HG03097 (cell line): ENCODE measurements at regions not wholly inside any gene's neighbourhood (a gene's known extent, or its start where the extent isn't known, plus 50 kb on each side); places are given as distances from the start of the nearest gene placed in this dataset.

Experiments used
- ATAC-seq: cut with Tn5 transposase; IDR thresholded peaks from one replicate; pipeline ENCODE4 v1.9.1; 2021; ENCODE audit not compliant: unreplicated experiment, low FRiP score

GRCh38 chr11:45597097-45597496 lies 68.3 kb downstream of the CHST1 start:
- no peak for ATAC-seq

- ATAC-seq = no peak
Observed at GRCh38 chr11:45596571-45596970, 68.9 kb downstream of the CHST1 start.

DNA sequence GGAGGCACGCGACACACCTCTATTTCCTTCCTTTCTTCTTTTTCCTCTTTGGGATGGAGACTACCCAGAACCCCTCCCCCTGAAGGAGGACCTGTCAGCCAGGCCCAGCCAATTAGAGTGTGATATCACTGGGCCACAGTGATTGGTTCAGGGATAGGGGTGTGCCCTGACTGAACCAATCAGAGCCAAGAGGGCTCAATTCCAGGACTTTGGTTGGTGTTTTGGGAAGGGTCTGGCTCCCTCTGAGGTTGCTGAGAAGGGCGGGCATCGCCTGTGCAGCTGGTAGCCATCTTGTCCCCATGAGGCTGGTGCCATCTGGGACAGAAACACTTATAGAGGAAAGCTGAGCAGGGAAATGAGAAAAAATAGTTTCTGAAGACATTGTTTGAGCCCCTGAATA lies 71.4 kb downstream of the CHST1 start:
- ATAC-seq = no peak

- no peak for ATAC-seq
Observed at GRCh38 chr11:45592636-45593035, 72.8 kb downstream of the CHST1 start.

DNA sequence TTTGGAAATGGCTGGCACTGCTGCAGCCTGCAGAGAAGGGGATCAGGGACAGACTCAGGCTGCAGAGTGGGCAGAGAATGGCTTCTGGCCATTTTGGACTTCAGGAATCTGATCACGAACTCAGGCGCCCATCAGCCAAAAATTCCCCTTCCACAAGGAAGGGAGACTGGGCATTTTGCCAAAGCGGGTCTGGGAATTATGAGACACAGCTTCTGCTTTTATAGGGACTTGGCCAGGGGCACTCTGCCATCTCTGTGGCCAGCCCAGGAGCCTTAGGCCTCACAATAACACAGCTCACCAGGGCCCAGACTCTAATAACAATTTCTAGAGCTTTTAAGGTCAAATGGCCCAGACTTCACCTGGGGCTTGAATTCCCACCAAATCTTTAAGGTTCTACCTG lies 74.7 kb downstream of the CHST1 start:
- no peak for ATAC-seq

DNA sequence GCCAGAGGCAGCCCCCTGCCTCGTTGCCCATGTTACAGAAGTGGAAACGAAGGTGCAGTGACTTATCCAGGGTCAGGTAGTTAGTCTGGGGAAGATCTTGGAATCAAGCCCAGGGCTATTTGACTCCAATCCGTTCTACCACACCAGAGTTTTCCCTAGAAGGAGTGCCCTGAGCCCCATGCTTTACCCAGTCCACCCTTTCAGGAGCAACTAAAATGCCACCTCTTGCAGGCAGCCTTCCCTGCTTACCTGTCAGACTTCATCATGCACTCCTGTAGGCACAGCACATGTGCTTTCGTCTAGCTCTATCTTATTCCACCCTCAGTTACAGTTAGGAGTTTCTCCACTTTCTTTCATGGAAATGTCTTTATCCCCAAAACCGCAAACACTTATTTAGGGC lies 80.2 kb downstream of the CHST1 start:
- ATAC-seq = no peak

DNA sequence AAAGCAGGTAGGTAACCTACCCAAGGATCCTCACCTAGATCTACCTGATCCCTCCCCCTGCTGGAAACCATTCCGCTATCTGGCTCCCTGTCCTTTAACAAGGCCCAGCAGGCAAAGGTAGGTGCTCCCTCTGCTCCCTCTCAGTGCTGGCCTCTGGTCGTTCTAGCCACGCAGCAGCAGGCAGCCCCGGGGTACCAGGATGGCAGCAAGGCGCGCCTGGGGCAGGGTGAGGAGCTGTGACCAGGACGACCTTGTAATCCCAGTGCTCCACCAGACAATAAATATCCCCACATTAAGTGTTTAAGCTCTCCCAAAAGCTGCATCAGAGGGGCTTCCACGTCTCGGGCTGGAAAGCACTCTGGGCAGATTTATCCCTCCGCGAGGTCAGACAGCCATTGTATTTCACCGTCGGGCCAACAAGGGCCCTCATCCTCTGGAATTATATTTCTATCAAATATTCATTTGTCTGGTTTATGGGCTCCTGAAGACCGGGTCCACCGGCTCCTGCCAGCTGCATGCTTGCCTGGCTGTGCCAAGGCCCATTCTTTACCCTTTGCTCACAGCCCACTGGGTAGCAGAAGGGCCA lies 81.3 kb downstream of the CHST1 start:
- no peak for ATAC-seq

- no peak for ATAC-seq
Observed at GRCh38 chr11:45580399-45580798, 85.0 kb downstream of the CHST1 start.

DNA sequence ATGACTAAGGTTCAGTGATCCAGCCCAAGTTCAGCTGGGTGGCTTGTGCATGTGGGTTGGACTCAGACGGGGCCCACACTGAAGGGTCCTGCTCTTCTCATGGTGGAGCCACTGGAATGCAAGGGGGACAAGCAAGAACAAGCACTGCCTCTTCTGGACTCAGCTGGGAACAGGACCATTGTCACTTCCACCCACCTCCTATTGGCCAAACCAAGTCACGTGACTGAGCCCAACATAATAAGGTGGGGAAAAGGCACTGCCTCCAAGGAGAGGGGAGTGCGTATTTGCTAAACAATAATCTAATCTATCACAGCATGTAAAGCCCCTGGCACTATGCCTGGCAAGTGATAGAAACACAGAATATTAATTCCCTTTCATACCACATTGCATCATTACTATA lies 87.1 kb downstream of the CHST1 start:
- no peak for ATAC-seq

DNA sequence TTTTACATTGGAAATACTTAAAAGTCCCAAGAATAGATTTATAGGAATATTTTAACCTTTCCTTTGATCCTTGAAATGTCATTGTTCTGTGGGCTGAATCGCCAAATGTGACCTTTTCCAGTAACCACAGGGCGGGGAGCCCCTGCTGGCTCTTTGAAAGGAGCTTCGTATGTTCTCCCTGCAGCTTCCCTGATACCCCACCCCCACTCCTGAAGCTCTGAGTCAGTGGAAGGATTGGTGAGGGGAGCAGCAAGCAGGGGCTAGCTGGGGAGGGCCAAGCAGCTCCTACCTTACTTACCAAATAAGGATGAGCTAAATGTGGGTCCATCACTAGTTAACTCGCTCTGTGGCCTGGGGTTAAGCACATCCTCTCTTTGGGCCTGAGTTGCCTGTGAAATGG lies 87.7 kb downstream of the CHST1 start:
- ATAC-seq = no peak

DNA sequence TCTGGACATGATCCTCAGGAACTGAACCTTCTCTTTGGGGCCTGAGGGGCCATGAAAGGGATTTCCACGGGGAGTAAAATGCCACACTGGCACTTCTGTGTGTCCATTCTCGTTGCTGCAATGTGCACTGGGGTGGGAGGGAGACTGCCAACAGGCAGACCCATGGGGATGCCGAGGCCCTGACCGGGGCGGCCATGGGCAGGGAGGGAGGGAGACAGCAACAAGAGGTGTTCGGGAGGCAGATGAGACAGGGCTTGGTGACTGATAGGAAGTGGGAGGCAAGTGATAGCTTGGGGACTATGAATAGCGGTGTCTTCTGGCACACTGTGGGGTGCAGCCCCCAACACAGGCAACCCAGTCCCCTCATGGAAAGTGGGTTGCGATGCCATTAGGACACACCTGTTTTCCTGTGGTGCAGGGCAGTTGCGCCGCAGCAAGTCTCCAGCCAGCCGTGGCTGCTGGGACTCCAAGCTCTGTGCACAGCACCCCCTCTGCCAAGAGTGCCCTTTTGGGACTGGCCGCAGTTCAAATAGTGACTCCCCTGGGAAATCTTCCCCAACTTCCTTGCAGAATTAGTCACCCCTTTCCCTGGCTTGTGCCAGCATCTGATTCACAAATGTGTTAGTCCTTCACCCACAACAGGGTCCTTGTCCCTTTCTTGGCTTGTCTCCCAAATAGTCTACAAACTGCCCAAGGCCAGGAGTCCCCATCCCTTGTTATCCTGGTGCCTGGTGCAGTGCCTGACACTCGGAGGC lies 88.8 kb downstream of the CHST1 start:
- ATAC-seq = no peak

GRCh38 chr11:45573728-45574127 lies 91.7 kb downstream of the CHST1 start:
- no peak for ATAC-seq

DNA sequence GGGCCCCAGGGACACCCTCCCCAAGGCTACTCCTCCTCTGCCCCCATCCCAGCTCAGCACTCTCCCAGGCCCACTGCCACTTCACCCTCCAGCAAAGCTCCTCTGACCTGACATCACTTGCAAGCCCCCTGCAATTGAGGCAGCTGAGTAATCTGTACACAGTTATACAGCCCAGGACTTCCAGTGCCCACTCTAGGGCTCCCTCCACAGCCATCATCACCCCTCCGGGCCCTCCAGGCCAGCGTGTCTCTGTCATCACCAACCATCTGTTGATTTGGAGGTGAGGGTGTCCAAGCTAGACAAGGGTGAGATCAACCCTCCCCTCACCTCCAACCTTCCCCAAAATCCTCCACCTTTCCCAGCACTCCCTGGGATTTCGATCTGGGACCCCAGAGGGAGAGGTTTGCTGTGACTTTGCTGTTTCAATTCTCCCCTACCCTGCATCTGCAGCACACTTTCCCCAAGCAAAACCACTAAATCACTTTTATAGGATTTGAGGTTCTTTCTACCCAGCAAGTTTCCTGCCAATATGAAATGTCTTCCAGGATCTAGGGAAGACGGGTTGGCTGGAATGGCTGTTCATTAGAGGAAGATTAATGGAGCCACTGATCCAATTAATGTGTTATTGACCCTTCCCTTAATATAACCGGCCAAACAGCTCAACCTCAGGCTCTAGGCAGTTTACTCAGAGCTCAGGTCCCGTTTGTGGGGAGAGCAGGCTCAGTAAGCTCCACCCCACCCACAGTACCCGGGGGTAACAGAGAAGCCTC lies 92.9 kb downstream of the CHST1 start:
- ATAC-seq = no peak

GRCh38 chr11:45569776-45570175 lies 95.6 kb downstream of the CHST1 start:
- no peak for ATAC-seq

- no peak for ATAC-seq
Observed at GRCh38 chr11:45568049-45568448, 97.4 kb downstream of the CHST1 start.

DNA sequence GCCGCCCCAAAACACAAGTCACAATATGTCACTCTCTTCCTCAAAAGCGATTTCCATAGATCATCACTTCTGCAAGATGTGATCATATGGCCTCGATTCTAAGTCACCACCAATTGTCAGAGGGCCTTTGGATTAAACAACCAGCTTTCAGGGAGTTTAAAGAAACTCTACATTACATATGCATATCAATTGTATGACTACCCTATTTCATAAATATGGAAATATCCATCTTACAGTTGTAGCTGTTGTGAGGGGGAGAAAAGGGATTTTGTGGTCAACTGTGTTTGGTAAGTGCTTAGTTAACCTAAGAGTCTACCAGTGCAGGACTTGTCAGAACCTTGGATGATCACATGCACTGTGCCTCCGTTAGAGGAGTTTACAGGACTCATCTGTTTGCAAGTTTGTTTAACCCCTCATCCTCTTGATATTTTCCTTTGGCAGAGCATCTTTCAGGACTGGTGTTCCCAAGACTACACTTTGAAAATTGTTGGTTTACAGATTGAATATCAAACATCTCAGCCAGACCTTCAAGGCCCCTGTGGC lies 99.9 kb downstream of the CHST1 start:
- no peak for ATAC-seq

DNA sequence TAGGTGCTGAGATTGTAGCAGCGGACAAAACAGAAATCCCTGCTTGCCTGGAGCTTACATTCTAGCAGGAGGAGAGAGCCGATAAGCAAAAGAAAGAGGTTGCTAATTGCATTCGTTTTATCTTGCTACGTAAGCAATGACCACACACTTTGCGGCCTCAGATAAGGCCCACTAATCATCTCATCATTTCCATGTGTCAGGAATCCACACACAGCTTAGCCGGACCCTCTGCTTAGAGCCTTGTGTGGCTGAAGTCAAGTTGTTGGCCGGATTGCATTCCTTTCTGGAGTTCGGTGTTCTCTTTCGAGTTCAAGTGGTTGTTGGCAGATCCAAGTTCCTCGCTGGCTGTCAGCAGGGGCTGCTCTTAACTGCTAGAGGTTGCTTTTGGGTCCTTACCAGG lies 101.6 kb downstream of the CHST1 start:
- ATAC-seq = no peak

GRCh38 chr11:45563171-45563570 lies 102.3 kb downstream of the CHST1 start:
- ATAC-seq = no peak

DNA sequence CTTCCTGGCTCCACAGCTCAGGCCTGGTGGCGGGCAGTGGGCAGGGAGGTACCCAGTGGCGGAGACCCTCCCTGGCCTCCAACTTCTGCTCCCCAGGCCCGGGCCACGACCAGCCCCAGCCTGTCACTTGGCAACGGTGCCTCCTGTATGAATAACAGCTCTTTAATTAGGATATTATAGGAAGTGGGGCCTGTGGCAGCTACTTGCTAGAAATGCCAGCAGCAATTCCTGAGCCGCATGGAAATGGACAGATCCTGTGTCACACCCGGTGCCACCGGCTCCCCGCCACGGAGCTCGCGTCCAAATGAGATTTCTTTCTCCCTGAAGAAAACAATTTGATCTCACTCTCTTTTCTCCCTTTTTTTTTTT lies 104.5 kb downstream of the CHST1 start:
- no peak for ATAC-seq

DNA sequence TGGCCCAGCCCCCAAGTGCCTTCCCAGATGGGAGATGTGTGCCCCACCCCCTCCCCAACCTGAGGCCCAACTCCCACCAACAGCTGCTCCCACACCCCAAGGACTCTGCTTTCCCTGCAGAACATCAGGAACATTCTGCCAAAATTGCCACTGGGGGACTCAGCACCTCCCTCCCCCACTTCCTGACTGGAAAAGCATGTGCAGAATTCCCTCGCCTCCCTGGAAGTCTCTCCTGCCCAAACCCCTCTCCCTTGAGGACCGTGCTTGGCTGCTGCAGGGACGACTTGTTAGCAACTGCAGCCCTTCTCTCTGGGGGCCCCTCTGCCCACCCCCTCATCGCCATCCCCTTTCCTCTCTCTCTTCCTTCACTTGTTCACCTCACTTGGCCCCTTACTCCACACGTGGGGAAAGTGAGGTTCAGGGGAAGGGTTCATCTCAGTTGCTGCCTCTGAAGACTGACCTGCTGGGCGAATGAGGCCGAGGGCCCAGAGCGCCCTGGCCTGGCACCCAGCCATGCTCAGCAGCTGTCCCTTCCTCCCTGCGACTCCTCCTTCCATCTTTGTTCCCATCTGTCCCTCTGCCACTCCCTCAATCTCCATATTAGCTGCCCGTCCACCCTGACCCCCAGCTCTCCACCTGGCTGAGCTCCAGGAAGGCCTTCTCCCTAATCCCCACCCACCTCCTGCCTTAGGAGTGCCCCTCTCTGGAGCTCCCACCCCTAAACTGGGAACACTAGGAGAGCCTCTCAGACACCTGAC lies 105.1 kb downstream of the CHST1 start:
- no peak for ATAC-seq
